Prostate gland (tissue), 1 donor: ENCODE measurements at regions not wholly inside any gene's neighbourhood (a gene's known extent, or its start where the extent isn't known, plus 50 kb on each side); places are given as distances from the start of the nearest gene placed in this dataset.

Experiments used
- POLR2A ChIP-seq: fragments of 450-650 bp; IDR thresholded peaks from one replicate; pipeline ENCODE4 v1.6.1; 2016; ENCODE audit warnings: antibody characterized with exemption, mild to moderate bottlenecking
- POLR2AphosphoS5 ChIP-seq: sonication (generic); formaldehyde crosslinking; IDR thresholded peaks from one replicate; pipeline ENCODE4 v1.6.1; 2017; ENCODE audit warnings: antibody characterized with exemption

DNA sequence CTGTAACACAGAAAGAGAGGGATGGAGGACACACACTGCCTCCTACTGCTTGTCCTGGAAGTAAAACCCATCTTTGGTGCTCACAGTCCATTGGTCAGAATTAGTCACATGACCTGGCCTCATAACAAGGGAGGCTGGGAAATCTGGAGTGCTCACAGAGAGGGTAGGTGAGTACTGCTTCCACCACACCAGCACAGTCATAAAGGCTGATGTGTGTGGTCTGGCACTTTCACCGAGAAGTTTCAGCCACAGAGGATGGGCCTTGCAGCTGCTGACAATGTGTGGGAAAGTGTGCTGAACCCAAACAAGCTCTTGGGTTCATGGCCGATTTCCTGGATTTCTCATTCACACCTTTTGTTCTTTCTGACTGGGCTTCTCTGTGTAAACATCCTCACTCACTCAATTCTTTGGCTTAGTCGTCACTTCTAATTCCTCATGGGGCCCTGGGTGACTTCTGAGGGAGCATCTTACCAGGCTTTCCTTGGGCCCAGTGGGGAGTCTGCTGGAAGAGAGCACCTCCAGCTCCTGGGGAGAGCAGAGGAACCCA, 100.7 kb downstream of the ASB7 start:
- no peak for TF ChIP-seq POLR2AphosphoS5
- no peak for TF ChIP-seq POLR2A
